ENCODE measurements at regions not wholly inside any gene's neighbourhood (a gene's known extent, or its start where the extent isn't known, plus 50 kb on each side); places are given as distances from the start of the nearest gene placed in this dataset.
"Not testable (repeated sequence)": the region's sequence is repeated elsewhere in the genome, so short reads cannot be mapped to it uniquely, and the experiment has no call there.

GRCh38 chr9:713091-713490 lies 128.4 kb upstream of the DMRT1 start:
- no peak for DNase-seq (ENCODE audit: low read depth in 1 of 2, low spot score in 1 of 2)
- TF ChIP-seq JUND (IDR thresholded peaks at IDR 0.05; ENCODE audit: low read depth), result no peak
- in situ Hi-C loops (cut with HindIII; ENCODE audit: low pct_unique_long_range_greater_than_20kb, low sequenced_read_pairs), result no loop called here

GRCh38 chr9:714675-715074 lies 126.8 kb upstream of the DMRT1 start:
- DNase-seq (ENCODE audit: low read depth in 1 of 2, low spot score in 1 of 2), result no peak
- TF ChIP-seq JUND (IDR thresholded peaks at IDR 0.05; ENCODE audit: low read depth), result no peak
- in situ Hi-C loops (cut with HindIII; ENCODE audit: low pct_unique_long_range_greater_than_20kb, low sequenced_read_pairs), result no loop called here

GRCh38 chr9:715300-715699 lies 126.2 kb upstream of the DMRT1 start:
- in situ Hi-C loops (cut with HindIII; ENCODE audit: low pct_unique_long_range_greater_than_20kb, low sequenced_read_pairs), result no loop called here
- TF ChIP-seq JUND (IDR thresholded peaks at IDR 0.05; ENCODE audit: low read depth), result no peak
- no peak for DNase-seq (ENCODE audit: low read depth in 1 of 2, low spot score in 1 of 2)

- in situ Hi-C loops (cut with HindIII; ENCODE audit: low pct_unique_long_range_greater_than_20kb, low sequenced_read_pairs), result no loop called here
- no peak for TF ChIP-seq JUND (IDR thresholded peaks at IDR 0.05; ENCODE audit: low read depth)
Observed at GRCh38 chr9:715743-716400, 125.6 kb upstream of the DMRT1 start.

GRCh38 chr9:717722-718121 lies 123.8 kb upstream of the DMRT1 start:
- TF ChIP-seq JUND (IDR thresholded peaks at IDR 0.05; ENCODE audit: low read depth), result no peak
- no peak for DNase-seq (ENCODE audit: low read depth in 1 of 2, low spot score in 1 of 2)
- in situ Hi-C loops (cut with HindIII; ENCODE audit: low pct_unique_long_range_greater_than_20kb, low sequenced_read_pairs), result no loop called here

More at GRCh38 chr9:715743-716400, 125.6 kb upstream of the DMRT1 start:
- no peak for DNase-seq (ENCODE audit: low read depth in 1 of 2, low spot score in 1 of 2)

GRCh38 chr9:720239-720881 lies 121.1 kb upstream of the DMRT1 start:
- DNase-seq (ENCODE audit: low read depth in 1 of 2, low spot score in 1 of 2), result no peak
- in situ Hi-C loops (cut with HindIII; ENCODE audit: low pct_unique_long_range_greater_than_20kb, low sequenced_read_pairs), result no loop called here
- TF ChIP-seq JUND (IDR thresholded peaks at IDR 0.05; ENCODE audit: low read depth), result no peak

- in situ Hi-C loops (cut with HindIII; ENCODE audit: low pct_unique_long_range_greater_than_20kb, low sequenced_read_pairs), result no loop called here
- TF ChIP-seq JUND (IDR thresholded peaks at IDR 0.05; ENCODE audit: low read depth), result no peak
Observed at GRCh38 chr9:722388-722980, 119.0 kb upstream of the DMRT1 start.

DNA sequence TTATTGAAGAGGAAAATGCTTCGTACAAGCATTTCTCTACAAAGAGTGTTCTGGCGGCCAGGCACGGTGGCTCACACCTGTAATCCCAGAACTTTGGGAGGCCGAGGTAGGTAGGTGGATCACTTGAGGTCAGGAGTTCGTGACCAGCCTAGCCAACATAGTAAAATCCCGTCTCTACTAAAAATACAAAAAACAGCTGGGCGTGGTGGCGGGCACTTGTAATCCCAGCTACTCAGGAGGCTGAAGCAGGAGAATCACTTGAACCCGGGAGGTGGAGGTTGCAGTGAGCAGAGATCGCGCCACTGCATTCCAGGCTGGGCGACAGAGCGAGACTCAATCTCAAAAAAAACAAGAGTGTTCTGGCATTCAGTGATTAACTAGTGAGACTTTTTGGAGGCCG lies 117.0 kb upstream of the DMRT1 start:
- in situ Hi-C loops (cut with HindIII; ENCODE audit: low pct_unique_long_range_greater_than_20kb, low sequenced_read_pairs); DNase-seq (ENCODE audit: low read depth in 1 of 2, low spot score in 1 of 2): not testable (repeated sequence)

More at GRCh38 chr9:722388-722980, 119.0 kb upstream of the DMRT1 start:
- no peak for DNase-seq (ENCODE audit: low read depth in 1 of 2, low spot score in 1 of 2)

DNA sequence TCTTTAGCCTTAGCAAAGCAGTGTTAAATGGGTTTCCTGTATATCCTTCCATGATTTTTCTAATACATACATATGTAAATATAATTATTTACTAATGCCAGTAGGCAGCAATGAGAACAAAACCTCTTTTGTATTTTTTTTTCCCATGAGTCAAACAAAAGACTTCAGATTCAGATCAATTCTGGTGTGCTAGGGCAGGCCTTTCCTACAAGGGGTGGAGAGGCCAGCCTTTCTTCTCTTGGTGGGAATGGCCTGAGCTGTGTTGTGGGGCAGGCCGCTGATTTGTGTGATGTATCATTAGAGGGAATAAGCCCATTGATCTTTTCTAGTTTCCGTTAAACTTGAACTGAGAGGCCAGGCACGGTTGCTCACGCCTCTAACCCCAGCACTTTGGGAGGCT lies 115.5 kb upstream of the DMRT1 start:
- TF ChIP-seq JUND (IDR thresholded peaks at IDR 0.05; ENCODE audit: low read depth), result no peak
- DNase-seq (ENCODE audit: low read depth in 1 of 2, low spot score in 1 of 2), result peak in 1 of 2 experiments; percentile 5
- in situ Hi-C loops (cut with HindIII; ENCODE audit: low pct_unique_long_range_greater_than_20kb, low sequenced_read_pairs), result no loop called here

- in situ Hi-C loops (cut with HindIII; ENCODE audit: low pct_unique_long_range_greater_than_20kb, low sequenced_read_pairs), result no loop called here
- no peak for TF ChIP-seq JUND (IDR thresholded peaks at IDR 0.05; ENCODE audit: low read depth)
- DNase-seq (ENCODE audit: low read depth in 1 of 2, low spot score in 1 of 2), result peak in 1 of 2 experiments; percentile 50
Observed at GRCh38 chr9:727767-728166, 113.7 kb upstream of the DMRT1 start.

DNA sequence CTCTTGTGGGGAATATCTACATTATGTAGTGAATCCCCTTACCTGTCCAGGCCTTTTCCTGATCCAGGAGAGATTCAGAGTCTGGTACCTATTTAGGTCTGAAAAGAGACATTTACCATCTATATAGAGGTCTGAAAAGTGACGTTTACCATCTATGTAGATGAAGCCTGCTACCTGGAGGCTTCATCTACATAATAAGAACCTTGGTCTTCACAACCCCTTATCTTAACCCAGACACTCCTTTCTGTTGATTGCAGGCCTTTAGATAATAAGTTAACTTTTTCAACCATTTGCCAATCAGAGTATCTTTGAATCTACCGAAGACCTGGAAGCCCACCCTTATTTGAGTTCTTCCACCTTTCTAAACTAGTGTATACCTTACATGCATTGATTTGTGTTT lies 113.0 kb upstream of the DMRT1 start:
- in situ Hi-C loops (cut with HindIII; ENCODE audit: low pct_unique_long_range_greater_than_20kb, low sequenced_read_pairs), result no loop called here
- no peak for TF ChIP-seq JUND (IDR thresholded peaks at IDR 0.05; ENCODE audit: low read depth)
- DNase-seq (ENCODE audit: low read depth in 1 of 2, low spot score in 1 of 2), result no peak

DNA sequence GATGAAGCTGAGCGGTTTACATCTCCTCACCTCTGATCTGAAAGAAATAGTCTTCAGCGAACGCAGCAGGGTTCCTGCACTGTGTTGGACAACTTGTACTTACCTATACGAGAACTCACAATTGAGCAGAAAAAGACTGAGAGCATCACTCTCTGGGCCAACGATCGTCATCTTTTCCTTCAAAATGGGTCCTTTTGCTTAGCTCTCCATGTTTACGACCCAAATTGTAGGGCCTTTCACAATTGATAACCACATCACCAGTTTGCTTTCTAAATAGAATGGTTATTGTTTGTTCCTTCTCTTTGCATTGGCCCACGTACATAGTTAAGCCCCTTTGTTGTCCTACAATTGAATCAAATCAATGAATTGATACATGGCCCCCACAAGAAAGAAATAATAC lies 110.0 kb upstream of the DMRT1 start:
- DNase-seq (ENCODE audit: low read depth in 1 of 2, low spot score in 1 of 2), result no peak
- TF ChIP-seq JUND (IDR thresholded peaks at IDR 0.05; ENCODE audit: low read depth), result no peak
- in situ Hi-C loops (cut with HindIII; ENCODE audit: low pct_unique_long_range_greater_than_20kb, low sequenced_read_pairs), result no loop called here

DNA sequence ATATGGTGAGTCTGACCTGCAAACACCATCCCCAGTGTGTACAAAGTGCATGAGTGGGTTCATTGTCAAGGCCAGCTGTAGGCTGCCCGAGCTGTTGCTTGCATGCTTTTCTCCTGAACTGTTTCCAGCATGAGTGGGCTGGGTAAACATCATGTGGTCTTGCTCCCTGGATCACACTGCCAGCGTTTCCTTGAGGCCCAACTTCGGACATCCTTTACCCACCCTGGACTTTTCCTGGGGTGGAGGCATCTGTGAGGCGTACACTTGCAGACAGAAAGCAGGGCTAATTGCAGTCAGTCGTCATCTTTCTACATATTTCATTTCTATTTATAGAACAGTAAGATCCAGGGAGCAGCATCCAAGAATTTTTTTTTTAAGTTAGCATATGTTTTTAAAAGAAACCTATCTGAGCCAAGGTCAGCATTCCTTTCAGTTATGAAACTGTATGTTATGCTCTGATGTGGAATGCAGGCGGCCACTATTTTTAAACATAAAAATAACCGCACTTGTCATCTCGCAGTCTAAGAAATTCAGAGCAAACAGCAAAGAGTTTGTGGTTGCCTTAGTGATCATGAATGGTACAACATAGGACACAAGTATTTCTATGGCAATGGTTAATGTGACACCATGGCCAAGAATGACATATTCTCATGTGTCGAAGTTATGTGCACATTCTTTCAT lies 106.5 kb upstream of the DMRT1 start:
- in situ Hi-C loops (cut with HindIII; ENCODE audit: low pct_unique_long_range_greater_than_20kb, low sequenced_read_pairs), result no loop called here
- DNase-seq (ENCODE audit: low read depth in 1 of 2, low spot score in 1 of 2), result no peak
- no peak for TF ChIP-seq JUND (IDR thresholded peaks at IDR 0.05; ENCODE audit: low read depth)
